HG03135 (cell line): ENCODE measurements at regions not wholly inside any gene's neighbourhood (a gene's known extent, or its start where the extent isn't known, plus 50 kb on each side); places are given as distances from the start of the nearest gene placed in this dataset.

Source experiments
- ATAC-seq: cut with Tn5 transposase; IDR thresholded peaks from one replicate; pipeline ENCODE4 v1.9.1; 2021; ENCODE audit warnings: mild to moderate bottlenecking, moderate library complexity; ENCODE audit not compliant: unreplicated experiment

DNA sequence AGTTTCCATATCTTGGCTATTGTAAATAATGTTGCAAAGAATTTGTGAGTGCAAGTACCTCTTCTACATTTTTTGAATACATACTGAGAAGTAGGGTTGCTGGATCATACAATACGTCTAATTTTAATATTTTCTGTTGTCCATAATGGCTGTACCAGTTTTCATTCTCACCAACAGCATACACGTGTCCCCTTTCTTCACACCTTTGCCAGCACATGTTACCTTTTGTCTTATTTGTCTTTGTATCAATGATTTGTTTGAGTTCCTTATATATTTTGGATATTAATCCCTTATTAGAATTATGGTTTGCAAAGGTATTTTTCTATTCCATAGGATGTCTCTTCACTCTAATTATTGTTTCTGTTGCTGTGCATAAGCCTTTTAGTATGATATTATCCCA is 904.3 kb downstream of the METTL15 start:
- ATAC-seq: no peak

DNA sequence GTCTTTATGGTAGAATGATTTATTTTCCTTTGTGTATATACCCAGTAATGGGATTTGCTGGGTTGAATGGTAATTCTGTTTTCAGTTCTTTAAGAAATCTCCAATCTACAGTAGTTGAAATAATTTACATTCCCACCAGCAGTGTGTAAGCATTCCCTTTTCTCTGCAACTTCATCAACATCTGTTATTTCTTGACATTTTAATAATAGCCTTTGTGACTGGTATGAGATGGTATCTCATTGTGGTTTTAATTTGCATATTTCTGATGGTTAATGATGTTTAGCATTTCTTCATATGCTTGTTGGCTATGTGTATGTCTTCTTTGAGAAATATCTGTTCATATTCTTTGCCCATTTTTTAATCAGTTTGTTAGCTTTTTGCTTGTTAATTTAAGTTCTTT is 901.2 kb downstream of the METTL15 start:
- no peak for ATAC-seq

DNA sequence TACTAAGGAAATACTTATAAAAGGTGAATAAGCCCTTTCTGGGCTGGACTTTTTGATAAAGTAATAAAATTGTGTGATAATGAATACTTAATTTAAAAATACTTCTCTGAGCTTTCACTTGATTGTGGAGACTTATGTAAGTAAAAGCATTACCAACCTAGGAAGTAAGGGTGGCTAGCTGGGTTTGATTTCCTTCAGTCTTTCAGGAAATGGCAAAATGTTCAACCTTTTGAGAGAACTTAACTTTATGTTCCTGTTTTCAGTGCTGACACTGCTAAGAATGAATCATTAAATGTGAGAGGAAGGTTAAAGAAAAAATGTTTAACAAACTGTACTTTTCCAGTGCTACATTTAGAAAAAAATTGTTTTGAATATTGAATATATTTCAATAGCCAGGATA is 900.3 kb downstream of the METTL15 start:
- ATAC-seq: no peak

DNA sequence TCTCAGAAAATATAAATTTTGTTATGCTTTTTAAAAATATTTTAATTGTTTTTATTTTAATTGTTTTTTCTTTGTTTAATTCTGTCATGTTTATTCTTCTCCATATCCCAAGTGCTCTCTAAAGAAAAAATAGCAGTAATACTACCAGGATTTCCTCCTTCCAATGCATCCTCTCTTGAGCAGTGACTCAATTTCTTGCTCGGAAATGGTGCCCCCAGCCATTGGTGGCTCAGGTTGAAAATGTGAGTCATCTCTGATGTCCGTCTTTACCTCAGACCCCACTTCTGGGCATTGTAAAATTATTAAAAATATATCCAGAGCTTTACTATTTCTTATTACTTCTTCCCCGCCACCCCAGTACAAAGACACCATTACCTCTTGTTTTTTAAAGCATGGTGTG is 898.5 kb downstream of the METTL15 start:
- no peak for ATAC-seq

DNA sequence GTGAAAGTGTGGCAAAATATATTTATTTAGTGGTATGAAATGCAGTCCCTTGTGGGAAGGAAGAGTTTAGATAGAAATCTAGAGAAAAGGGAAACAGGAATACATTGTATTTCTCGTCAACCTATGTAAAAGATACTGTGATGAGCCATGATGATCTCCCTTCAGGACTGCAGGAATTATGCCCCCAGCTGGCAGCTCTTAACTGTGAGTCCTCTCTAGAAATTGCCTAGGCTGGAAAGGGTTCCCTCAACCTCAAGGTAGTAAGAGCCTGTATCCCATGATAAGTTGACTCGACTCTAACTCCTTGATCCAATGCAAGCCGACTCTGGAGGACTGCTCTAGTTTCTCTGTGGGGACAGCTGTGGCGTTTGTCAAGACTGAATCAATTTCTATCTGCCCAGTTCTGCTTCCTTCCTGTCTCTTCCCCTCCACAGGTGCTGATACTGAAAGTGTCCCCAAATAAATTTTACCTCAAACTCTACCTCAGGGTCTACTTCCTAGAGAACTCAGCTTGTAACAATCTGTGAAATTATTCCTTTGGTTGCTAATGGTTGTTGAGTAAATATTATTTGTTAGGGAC is 897.3 kb downstream of the METTL15 start:
- ATAC-seq: no peak

DNA sequence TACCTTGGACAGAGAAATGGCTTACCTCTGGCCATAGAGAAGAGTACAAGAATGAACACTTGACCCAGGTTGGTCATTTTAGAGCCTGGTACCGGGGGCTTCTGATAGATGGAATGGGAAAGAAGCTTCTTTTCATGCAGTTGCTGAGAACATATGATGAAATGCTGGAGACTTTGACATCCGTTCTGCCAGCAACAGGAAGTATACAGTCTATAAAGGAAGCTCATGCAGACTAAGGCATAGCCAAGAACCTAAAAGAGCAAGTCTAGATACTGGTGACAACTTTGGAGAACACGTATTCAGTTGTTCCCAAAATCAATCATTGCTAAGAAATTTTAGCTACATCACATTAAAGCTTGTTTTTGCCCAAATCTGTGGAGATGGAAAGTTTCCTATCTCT is 894.6 kb downstream of the METTL15 start:
- ATAC-seq: no peak

DNA sequence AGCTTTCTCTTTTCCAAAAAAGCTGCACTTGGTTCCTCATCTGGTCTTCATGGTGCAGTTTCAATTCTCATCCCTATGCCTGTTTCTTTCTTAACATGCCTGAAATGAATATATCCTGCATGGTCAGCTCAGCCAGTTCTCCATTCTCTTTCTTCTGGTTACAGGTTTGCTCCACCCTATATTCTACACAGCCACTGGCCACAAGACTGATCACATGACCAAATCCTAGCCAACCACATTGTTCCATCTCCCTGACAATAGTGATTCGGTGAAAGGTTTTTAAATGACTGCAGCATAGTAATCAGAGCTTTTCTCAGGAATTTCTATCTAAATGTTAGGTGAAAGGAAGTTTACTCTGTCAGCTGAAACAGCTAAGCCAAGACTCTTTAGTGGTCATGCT is 891.4 kb downstream of the METTL15 start:
- ATAC-seq: no peak

DNA sequence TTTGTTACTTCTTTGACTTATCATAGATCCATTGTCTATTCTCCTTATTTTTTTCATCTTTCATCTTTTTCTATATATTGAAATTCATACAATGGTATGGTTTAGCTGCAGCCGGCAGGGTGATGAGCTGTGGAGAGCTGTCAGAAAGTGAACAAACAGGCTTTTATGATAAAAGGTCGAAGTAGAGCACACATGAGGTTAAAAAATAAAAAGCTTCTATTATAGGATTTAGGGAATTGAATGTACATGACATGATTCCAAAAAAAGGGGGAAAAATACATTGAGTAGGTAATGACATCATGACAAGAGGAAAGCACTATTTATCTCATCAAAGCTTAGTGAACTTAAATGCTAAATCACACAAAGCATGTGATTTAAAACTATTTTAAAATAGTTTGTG is 884.8 kb downstream of the METTL15 start:
- ATAC-seq: no peak

DNA sequence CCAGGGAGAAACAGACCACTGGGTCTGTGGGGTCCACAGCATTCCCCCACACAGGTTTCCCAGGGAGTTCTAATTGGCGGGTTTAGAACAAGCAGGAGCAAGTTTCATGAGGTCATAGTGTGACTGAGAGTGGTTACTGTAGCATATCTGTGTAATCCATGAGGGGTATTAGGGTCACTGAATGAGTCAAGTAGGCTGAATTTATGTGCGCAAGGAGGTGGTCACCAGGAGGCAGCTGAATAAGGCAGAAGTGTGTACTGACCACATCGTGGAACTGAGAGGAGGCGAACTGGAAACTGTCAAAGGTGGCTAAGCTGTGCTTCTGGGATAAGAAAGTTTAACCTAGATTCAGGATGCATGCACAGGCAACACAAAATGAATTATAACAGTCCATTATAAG is 876.0 kb downstream of the METTL15 start:
- ATAC-seq: no peak

DNA sequence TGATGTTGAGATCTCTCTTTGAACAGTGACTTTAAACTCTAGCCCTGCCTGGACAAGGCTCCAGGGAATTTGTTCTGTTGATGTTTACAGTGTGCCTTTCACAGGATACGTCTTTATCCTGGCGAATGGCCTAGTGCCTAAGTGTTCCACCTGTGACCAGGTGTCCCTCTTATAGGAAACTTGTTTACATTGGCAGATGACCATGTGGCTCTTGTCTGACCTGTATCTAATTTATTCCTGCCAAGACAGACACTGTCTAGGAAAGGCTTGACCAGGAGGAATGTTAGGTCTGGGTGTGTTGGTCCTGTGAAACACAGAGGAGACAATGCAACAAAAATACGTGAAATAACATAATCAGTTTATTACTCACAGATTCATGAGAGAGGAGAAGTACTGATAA is 875.6 kb downstream of the METTL15 start:
- ATAC-seq: no peak

DNA sequence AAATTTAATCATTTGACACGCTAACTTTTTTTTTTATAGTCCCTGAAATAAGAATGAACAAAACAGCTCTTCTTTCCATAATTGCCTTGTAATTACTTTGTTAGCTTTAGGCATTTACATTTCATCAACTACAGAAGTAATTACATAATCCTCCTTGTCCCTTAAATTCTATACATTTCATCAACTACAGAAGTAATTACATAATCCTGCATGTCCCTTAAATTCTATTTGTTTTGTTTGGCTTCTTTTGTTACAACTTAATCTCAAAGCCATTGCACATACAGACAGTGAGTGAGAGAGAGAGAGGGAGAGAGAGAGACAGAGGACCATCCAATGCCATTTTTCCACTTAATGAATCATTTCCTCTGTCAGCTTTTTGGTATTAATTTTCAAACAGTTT is 873.2 kb downstream of the METTL15 start:
- no peak for ATAC-seq

DNA sequence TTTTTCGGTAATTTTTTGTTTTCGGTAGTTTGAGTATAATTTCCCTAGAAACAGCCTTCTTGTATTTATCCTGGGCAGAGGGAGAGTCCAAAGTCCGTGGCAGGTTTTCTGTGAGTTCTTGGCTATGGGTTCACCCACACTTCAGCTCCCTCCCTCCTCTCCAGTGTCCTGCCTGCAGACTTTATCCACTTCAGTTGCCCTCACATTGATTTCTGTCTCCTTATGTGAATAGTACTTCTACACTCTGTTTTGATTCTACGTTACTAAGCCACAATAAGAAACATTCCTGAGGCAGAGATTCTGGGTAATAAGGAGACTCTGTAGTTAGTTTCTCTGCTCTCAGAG is 868.6 kb downstream of the METTL15 start:
- no peak for ATAC-seq

DNA sequence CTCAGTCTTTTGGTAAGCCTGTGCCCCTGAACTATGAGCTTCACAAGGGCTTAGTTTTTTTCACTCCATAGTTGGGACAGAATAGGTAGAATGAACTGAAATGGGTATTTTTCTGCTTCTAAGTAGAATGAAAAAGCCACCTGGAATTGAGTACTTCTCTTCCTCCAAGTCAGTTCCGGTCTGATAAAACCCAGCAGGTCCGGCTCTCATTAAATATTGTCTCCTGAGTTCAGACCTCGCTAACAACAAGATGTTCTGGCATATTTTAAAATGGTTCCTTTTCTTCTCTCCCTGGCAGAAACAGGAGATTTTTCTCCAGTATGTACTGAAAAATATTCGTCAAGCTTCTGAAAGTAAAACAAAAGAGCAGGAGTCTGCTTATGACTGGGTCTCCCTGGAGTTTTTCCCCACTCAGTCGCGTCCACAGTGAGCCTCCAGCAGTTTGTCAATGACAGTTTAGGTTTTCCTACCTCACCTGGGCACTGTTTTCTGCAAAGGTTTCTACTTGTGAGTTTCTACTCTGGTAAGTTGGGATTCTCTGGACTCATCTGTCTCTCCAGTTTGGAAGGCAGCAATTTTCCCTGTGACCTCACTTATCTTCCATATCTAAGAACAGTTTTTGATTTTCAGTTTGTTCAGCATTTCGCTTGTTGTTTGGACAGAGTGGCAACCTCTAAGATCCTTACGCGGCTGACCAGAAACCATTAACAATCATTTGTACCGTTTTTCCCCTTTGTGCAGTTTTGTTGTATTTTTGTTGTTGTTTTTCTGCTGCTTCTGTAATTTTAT is 868.0 kb downstream of the METTL15 start:
- no peak for ATAC-seq

DNA sequence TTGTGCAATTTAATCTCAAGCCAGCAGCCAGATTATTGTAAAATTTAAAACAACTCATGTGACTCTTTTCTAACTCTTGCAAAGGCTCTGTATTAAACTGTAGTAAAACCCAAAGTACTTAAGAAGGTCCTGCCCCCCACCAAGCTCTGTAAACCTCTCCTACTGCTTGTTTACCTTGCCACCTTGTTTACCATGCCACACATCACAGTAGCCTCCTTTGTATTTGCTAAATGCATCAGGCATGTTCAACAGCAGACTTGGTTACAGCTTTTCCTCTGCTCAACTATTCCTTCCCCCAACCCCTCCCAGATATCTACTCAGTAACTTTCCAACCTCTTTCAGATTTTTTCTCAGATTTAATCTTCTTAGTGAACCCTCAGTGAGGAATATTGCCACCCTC is 861.6 kb downstream of the METTL15 start:
- ATAC-seq: no peak

DNA sequence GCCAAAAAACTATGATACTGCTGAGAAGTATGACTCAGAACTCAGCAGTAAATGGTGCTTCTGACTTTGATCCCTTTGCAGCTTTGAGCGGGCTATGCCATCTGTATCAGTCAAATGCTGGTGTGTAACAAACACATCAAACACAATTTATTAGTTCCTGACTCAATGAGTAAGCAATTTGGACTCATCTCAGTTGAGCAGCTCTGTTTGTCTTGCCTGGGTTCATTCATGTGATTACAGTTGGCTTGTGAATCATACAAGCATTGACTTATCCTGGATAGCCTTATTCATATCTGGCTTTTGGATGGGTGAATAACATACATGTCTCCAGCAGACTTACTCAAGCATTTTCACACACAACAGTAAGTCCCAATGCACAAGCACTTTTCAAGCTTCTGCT is 858.8 kb downstream of the METTL15 start:
- no peak for ATAC-seq

DNA sequence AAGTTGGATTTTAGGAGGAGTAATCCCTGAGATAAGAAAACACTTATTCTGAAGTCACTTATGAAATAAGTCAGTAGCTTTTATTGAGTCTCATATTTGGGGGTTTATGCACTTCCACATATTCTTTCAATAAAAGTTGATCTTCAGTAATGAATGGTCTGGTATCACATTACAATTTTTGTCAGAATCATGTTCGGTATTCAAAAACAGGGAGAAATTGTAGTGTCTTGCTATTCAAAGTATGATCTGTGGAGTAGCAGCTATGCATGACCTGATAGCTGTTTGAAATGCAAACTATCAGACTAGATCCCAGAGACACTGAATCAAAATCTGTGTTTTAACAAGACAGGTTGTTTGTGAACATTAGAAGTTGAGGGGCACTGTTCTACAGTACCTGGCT is 857.6 kb downstream of the METTL15 start:
- no peak for ATAC-seq

DNA sequence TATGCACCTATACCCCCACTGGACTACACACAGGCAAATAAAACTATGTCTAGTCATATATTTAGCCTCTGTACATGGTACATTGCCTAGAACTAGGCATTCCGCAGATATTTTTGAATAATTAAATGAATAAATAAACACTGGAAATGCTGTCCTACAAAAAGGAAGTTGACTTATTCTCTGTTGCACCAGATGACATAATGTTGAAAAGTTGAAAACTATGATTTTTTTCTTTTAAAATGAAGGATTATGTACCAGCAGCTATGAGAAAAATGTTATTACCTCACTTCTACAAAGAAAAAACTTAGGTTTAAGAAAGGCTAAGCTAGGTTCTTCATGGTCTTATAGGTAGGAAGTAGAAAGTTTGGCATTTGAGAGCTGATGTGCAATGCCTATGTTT is 856.6 kb downstream of the METTL15 start:
- no peak for ATAC-seq

DNA sequence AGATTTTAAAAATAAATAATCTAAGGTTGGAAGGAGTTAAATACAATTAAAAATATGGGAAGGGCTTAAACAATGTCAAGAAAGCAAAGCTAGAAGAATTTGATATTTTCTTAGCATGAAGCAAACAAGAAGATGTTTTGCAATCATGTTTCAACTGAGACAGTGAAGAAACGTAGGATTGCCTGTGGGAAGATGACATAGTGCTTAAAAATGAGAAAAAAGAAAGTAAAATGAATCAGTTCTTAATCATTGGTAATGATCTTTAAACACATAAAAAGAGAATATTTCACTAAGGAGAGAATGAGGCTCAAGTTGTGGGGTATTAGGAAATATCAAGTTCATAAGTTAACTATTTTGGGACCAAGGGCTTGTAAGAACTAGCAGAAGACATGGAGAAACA is 855.0 kb downstream of the METTL15 start:
- no peak for ATAC-seq

DNA sequence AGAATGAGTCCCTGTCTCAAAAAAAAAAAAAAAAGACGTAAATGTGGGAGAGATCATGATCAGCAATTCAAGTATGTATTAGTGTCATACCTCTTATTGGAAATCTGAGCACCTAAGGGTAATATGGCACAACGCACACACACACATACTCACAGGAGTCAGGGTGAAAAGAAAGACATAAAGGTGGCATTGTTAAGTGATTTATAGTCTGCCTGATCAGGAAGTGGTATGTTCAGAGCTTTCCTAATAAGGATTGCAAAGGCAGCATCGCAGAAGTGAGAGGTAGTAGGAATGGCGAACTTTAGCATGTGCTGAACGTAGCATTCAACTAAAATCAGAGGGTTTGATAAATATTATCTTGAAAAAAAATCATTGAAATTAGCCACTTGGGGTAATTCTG is 854.3 kb downstream of the METTL15 start:
- ATAC-seq: no peak

DNA sequence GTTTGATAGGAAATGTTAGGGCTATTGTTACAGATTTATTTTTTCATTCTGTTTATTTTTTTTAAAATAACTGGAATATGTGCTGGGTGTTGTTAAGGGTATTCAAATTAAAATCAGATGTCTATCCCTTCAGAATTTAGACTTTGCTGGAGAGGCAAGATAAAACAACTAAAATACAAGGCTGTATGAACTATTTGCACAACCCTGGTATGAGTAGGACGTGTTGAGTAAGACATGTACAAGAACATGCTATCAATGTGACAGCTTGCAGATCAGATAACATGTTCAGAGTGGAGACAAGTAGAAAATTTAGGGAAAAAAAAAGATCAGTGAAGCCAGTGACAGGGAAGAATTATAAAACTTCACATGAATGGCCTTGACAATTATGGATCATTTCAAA is 853.5 kb downstream of the METTL15 start:
- ATAC-seq: no peak

DNA sequence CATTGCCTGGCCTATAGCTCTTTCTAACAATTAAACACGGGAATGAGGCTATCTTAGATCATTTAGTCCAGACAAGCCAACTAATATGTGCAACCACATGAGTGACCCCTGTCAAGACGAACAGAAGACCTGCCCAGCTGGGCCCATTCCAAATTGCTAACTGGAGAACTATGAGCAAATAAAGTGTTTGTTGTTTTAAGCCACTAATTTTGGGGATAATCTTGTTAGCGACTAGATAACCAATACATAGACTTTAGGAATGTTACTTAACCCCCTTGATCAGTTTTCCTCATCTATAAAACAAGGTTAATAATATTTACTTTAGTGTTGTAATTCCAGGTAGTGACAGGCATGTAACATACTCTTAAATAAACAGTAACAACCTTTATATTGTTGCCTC is 848.3 kb downstream of the METTL15 start:
- no peak for ATAC-seq

DNA sequence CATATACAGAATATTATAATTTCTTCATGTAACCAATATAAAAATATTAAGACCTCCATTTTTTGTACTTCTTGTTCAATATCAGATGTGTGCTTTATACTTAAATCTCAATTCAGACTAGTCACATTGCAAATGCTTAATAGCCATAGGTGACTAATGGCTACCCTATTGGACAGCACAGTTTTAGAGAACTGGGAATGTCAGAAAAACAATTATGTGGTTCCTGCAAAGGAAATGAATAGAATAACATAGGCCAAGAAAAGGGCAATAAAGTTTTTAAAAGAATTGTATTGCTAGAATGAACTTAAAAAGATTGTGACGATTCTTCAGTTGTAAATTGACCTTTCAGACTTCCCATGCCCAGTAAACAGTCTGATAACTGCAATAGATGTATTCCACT is 843.0 kb downstream of the METTL15 start:
- no peak for ATAC-seq

DNA sequence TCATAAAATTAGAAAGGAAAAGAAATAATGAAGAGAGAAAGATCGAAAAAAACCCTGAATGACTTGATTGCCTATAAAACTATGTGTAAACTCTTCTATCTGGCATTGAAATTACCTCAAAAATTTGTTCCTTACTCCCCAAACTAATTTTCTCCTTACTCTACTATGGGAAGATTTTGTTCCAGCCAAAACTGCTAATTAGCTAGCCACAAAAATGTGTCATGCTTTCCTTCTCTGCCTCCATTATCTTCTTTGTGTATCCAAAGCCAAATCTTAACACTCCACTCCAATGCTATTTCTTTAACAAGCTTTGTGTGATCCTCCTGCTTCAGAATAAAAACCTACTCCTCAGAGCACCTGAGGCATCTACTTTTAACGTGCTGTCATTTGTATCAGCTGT is 831.2 kb downstream of the METTL15 start:
- ATAC-seq: no peak
